GM12873 (cell line): ENCODE measurements at regions not wholly inside any gene's neighbourhood (a gene's known extent, or its start where the extent isn't known, plus 50 kb on each side); places are given as distances from the start of the nearest gene placed in this dataset.

Experiments used
- TF ChIP-seq, protein P1 (sequence below): IDR thresholded peaks from 2 replicates; pipeline ENCODE4 v1.5.1; 2012; ENCODE audit warnings: low read depth, mild to moderate bottlenecking, moderate library complexity, low read length, control low read depth; ENCODE audit not compliant: insufficient read depth; ENCODE audit errors: missing control alignments

DNA sequence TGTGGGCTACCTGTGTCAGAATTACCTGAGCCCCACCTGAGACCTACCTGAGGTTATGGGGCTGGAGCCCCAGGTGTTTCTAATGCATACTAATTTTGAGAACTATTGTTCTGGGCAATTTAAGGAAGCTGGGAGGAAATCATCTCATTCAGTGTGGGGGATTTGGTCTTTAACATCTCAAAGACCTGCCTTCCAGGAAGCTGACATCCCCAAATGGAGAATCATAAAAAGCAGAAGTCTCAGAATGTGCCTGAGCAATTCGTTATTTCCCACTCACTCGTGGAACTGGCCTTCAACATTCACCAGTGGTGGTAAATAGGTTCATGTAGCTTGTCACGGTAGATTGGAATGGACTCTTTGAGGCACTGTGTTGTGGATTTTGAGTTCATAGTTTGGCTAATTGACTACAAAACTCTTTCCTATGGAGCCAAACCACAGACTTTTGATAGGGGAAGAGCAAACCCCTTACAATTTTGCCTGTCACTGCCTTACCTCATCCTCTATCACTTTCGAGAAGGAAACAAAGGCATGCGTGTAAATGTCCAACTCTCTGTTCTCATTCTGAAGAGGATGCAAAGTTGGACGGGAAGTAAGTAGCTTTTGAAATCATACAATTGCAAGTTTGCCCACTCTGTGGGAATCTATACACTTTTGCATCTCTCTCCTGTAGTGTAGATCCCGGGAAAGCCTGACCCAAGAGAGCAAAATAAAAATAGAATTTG is 521.0 kb upstream of the MDFIC2 start:
- TF ChIP-seq, protein P1, sequence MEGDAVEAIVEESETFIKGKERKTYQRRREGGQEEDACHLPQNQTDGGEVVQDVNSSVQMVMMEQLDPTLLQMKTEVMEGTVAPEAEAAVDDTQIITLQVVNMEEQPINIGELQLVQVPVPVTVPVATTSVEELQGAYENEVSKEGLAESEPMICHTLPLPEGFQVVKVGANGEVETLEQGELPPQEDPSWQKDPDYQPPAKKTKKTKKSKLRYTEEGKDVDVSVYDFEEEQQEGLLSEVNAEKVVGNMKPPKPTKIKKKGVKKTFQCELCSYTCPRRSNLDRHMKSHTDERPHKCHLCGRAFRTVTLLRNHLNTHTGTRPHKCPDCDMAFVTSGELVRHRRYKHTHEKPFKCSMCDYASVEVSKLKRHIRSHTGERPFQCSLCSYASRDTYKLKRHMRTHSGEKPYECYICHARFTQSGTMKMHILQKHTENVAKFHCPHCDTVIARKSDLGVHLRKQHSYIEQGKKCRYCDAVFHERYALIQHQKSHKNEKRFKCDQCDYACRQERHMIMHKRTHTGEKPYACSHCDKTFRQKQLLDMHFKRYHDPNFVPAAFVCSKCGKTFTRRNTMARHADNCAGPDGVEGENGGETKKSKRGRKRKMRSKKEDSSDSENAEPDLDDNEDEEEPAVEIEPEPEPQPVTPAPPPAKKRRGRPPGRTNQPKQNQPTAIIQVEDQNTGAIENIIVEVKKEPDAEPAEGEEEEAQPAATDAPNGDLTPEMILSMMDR = no peak

- TF ChIP-seq, protein P1 = no peak
These were observed 520.4 kb upstream of the MDFIC2 start for GRCh38 chr3:70832834-70833205.

GRCh38 chr3:70832089-70832833 is 519.8 kb upstream of the MDFIC2 start:
- TF ChIP-seq, protein P1 = no peak

- TF ChIP-seq, protein P1 = no peak
These were observed 516.7 kb upstream of the MDFIC2 start for GRCh38 chr3:70829092-70829491.

- TF ChIP-seq, protein P1 = no peak
These were observed 512.3 kb upstream of the MDFIC2 start for GRCh38 chr3:70824773-70825172.

- TF ChIP-seq, protein P1 = no peak
These were observed 511.6 kb upstream of the MDFIC2 start for GRCh38 chr3:70824078-70824477.

- TF ChIP-seq, protein P1 = no peak
These were observed 511.2 kb upstream of the MDFIC2 start for GRCh38 chr3:70823622-70824021.
